ENCODE measurements at regions not wholly inside any gene's neighbourhood (a gene's known extent, or its start where the extent isn't known, plus 50 kb on each side); places are given as distances from the start of the nearest gene placed in this dataset.

DNA sequence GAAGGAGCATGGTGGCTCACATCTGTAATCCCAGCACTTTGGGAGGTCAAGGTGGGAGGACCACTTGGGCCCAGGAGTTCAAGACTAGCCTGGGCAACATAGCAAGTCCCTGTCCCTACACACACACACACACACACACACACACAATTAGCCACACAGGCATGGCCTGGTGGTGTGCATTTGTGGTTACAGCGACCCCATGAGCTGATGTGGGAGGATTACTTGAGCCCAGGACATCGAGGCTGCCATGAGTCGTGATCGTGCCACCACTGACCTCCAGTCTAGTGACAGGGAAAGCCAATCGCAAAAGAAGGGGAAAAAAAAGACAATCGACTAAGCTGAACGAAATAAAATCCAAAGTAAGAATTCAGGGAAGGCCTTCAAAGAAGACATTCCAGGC, 67.9 kb downstream of the TBX3 start:
- Histone ChIP-seq H3K36me3 (ENCODE audit: control insufficient read depth in 2 of 2, extremely low read depth in 1 of 2, insufficient read depth in 2 of 2, low read length in 2 of 2) (no peaks in the 10 kb centered on the region), H4K20me1 (replicated peaks; ENCODE audit: control insufficient read depth, extremely low read depth, insufficient read depth, low read length) (no peaks in the 10 kb centered on the region), H3K79me2 (ENCODE audit: control insufficient read depth, insufficient read depth, low read length) (no peaks in the 10 kb centered on the region), H3K4me2 (ENCODE audit: insufficient read depth, low read length) (no peak overlapping the region), H2AFZ (ENCODE audit: low read depth, low read length) (no peak overlapping the region), H3K4me3 (replicated peaks in 1 of 3; ENCODE audit: insufficient read depth in 1 of 3, low read depth in 1 of 3, low read length in 3 of 3) (no peak overlapping the region), H3K9me1 (replicated peaks; ENCODE audit: control insufficient read depth, extremely low read depth, insufficient read depth, low read length) (no peaks in the 10 kb centered on the region), H3K4me1 (ENCODE audit: control insufficient read depth, extremely low read depth, insufficient read depth, low read length) (no peaks in the 10 kb centered on the region), H3K9ac (replicated peaks; ENCODE audit: extremely low read depth, insufficient read depth, low read length) (no peak overlapping the region), H3K27me3 (ENCODE audit: control insufficient read depth in 2 of 2, insufficient read depth in 2 of 2, low read length in 2 of 2) (no peaks in the 10 kb centered on the region), H3K27ac (ENCODE audit: insufficient read depth, low read depth, low read length) (no peak overlapping the region), H3K9me3 (replicated peaks; ENCODE audit: control insufficient read depth, insufficient read depth, low read length) (no peaks in the 10 kb centered on the region)
- POLR2A ChIA-PET: no interaction called here
- no TSS peak for BruUV-seq (replicated peaks)
- CTCF ChIA-PET: interaction anchor here (1.7 kb wide), 1 partner anchor 9 kb away, joined by 4 read pairs; no protein-coding TSS in a partner anchor
- TF ChIP-seq MYC (IDR thresholded peaks at IDR 0.05; ENCODE audit: low read depth, low read length) (no peak), POLR2AphosphoS5 (IDR thresholded peaks at IDR 0.05; ENCODE audit: insufficient read depth, low read depth, low read length) (no peak), GATA2 (IDR thresholded peaks at IDR 0.05; ENCODE audit: insufficient read depth, insufficient read length, low read depth, low read length) (no peak), POLR2A (IDR thresholded peaks at IDR 0.05; ENCODE audit: low read depth, low read length) (no peak), EZH2 (IDR thresholded peaks at IDR 0.05; ENCODE audit: borderline replicate concordance, low read depth, low read length, severe bottlenecking) (no peak), JUN (IDR thresholded peaks at IDR 0.05; ENCODE audit: borderline replicate concordance, insufficient read depth, insufficient read length, low read depth) (no peak), FOS (IDR thresholded peaks at IDR 0.05; ENCODE audit: borderline replicate concordance, insufficient read depth, low read length) (no peak)
- TF ChIP-seq, protein P1, sequence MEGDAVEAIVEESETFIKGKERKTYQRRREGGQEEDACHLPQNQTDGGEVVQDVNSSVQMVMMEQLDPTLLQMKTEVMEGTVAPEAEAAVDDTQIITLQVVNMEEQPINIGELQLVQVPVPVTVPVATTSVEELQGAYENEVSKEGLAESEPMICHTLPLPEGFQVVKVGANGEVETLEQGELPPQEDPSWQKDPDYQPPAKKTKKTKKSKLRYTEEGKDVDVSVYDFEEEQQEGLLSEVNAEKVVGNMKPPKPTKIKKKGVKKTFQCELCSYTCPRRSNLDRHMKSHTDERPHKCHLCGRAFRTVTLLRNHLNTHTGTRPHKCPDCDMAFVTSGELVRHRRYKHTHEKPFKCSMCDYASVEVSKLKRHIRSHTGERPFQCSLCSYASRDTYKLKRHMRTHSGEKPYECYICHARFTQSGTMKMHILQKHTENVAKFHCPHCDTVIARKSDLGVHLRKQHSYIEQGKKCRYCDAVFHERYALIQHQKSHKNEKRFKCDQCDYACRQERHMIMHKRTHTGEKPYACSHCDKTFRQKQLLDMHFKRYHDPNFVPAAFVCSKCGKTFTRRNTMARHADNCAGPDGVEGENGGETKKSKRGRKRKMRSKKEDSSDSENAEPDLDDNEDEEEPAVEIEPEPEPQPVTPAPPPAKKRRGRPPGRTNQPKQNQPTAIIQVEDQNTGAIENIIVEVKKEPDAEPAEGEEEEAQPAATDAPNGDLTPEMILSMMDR (IDR thresholded peaks at IDR 0.05; ENCODE audit: extremely low read depth in 1 of 2, insufficient read depth in 1 of 2, low read depth in 1 of 2, low read length in 2 of 2): no peak
- TF ChIP-seq, protein P2, sequence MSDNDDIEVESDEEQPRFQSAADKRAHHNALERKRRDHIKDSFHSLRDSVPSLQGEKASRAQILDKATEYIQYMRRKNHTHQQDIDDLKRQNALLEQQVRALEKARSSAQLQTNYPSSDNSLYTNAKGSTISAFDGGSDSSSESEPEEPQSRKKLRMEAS (IDR thresholded peaks at IDR 0.05; ENCODE audit: insufficient read depth, insufficient read length): no peak
- intact Hi-C loops (cut with micrococcal nuclease): no loop called here
- FAIRE-seq: no peak
- dilution Hi-C loops (cut with MboI; ENCODE audit: extremely low pct_ligation_motif_present, low sequenced_read_pairs): no loop called here
- DNase-seq (ENCODE audit: low read depth, low spot score): no peak
